Type B pancreatic cell (in vitro differentiated cells): ENCODE measurements at regions not wholly inside any gene's neighbourhood (a gene's known extent, or its start where the extent isn't known, plus 50 kb on each side); places are given as distances from the start of the nearest gene placed in this dataset.
"Not testable (repeated sequence)": the region's sequence is repeated elsewhere in the genome, so short reads cannot be mapped to it uniquely, and the experiment has no call there.

Experiments used
- DNase-seq: peaks from one replicate; pipeline ENCODE4 v3.0.0; 2021; ENCODE audit warnings: mixed read lengths; ENCODE audit not compliant: unreplicated experiment; ENCODE audit errors: extremely low spot score
- H3K27ac Mint-ChIP-seq: 2 replicates; pipeline ENCODE4 v1.8.0; 2021; ENCODE audit warnings: mild to moderate bottlenecking, mixed read lengths
- H3K27me3 Mint-ChIP-seq: 2 replicates; pipeline ENCODE4 v1.8.0; 2021; ENCODE audit warnings: mixed read lengths
- H3K36me3 Mint-ChIP-seq: 2 replicates; pipeline ENCODE4 v1.8.0; 2021; ENCODE audit warnings: mixed read lengths
- H3K4me1 Mint-ChIP-seq: one replicate; pipeline ENCODE4 v1.8.0; 2021; ENCODE audit warnings: mixed read lengths; ENCODE audit not compliant: unreplicated experiment
- H3K4me3 Mint-ChIP-seq: 2 replicates; pipeline ENCODE4 v1.8.0; 2021; ENCODE audit warnings: mild to moderate bottlenecking, mixed read lengths
- H3K9me3 Mint-ChIP-seq: 2 replicates; pipeline ENCODE4 v1.8.0; 2021; ENCODE audit warnings: mixed read lengths
- CTCF ChIP-seq: fragments of 200-600 bp; sonication (generic); conservative IDR thresholded peaks from 2 replicates; pipeline ENCODE4 v1.5.0; 2021; ENCODE audit warnings: antibody characterized with exemption, mild to moderate bottlenecking

- TF ChIP-seq CTCF, result no peak
- DNase-seq, result no peak
- H3K27ac Mint-ChIP-seq, result no peak overlapping the region
- H3K9me3 Mint-ChIP-seq, result peaks cover 12% of the 10 kb centered on the region
- no peaks in the 10 kb centered on the region for H3K36me3 Mint-ChIP-seq
- H3K27me3 Mint-ChIP-seq, result no peaks in the 10 kb centered on the region
- no peak overlapping the region for H3K4me3 Mint-ChIP-seq
- H3K4me1 Mint-ChIP-seq, result no peaks in the 10 kb centered on the region
Observed at GRCh38 chrX:122269243-122269781, 914.8 kb upstream of the GRIA3 start.

GRCh38 chrX:122270809-122271494 is 913.1 kb upstream of the GRIA3 start:
- Mint-ChIP-seq H3K27ac (no peak overlapping the region), H3K4me1 (no peaks in the 10 kb centered on the region), H3K9me3 (peaks cover 12% of the 10 kb centered on the region), H3K27me3 (no peaks in the 10 kb centered on the region), H3K4me3 (no peak overlapping the region), H3K36me3 (no peaks in the 10 kb centered on the region)
- no peak for TF ChIP-seq CTCF
- no peak for DNase-seq

GRCh38 chrX:122272011-122272410 is 912.1 kb upstream of the GRIA3 start:
- DNase-seq, result no peak
- Mint-ChIP-seq H3K27ac (no peak overlapping the region), H3K4me3 (no peak overlapping the region), H3K9me3 (peaks cover 12% of the 10 kb centered on the region), H3K27me3 (no peaks in the 10 kb centered on the region), H3K36me3 (no peaks in the 10 kb centered on the region), H3K4me1 (no peaks in the 10 kb centered on the region)
- TF ChIP-seq CTCF, result no peak

GRCh38 chrX:122279746-122280145 is 904.3 kb upstream of the GRIA3 start:
- H3K27me3 Mint-ChIP-seq, result no peaks in the 10 kb centered on the region

GRCh38 chrX:122299822-122300221 is 884.3 kb upstream of the GRIA3 start:
- H3K4me1 Mint-ChIP-seq, H3K36me3 Mint-ChIP-seq, H3K27ac Mint-ChIP-seq, H3K4me3 Mint-ChIP-seq, DNase-seq, H3K27me3 Mint-ChIP-seq: not testable (repeated sequence)
- peaks cover 14% of the 10 kb centered on the region for H3K9me3 Mint-ChIP-seq

More at GRCh38 chrX:122279746-122280145, 904.3 kb upstream of the GRIA3 start:
- no peak for DNase-seq
- Mint-ChIP-seq H3K27ac (no peak overlapping the region), H3K4me1 (no peaks in the 10 kb centered on the region), H3K36me3 (no peaks in the 10 kb centered on the region), H3K9me3 (no peaks in the 10 kb centered on the region), H3K4me3 (no peak overlapping the region)
- no peak for TF ChIP-seq CTCF

GRCh38 chrX:122301491-122301890 is 882.6 kb upstream of the GRIA3 start:
- Mint-ChIP-seq H3K4me1 (no peaks in the 10 kb centered on the region), H3K4me3 (no peak overlapping the region), H3K9me3 (peaks cover 5% of the 10 kb centered on the region), H3K27me3 (no peaks in the 10 kb centered on the region), H3K36me3 (no peaks in the 10 kb centered on the region), H3K27ac (no peak overlapping the region)
- TF ChIP-seq CTCF, result no peak
- DNase-seq, result no peak
